HUES64 (cell line): ENCODE measurements at regions not wholly inside any gene's neighbourhood (a gene's known extent, or its start where the extent isn't known, plus 50 kb on each side); places are given as distances from the start of the nearest gene placed in this dataset.

Source experiments
- H3K27ac ChIP-seq: 2 replicates; pipeline ENCODE4 v1.7.0; 2013; ENCODE audit warnings: low read depth, low read length, inconsistent platforms
- H3K27me3 ChIP-seq: 2 replicates; pipeline ENCODE4 v1.6.1; 2013; ENCODE audit warnings: mild to moderate bottlenecking, low read length; ENCODE audit not compliant: insufficient read depth
- H3K36me3 ChIP-seq: 2 replicates; pipeline ENCODE4 v1.6.1; 2013; ENCODE audit warnings: mild to moderate bottlenecking, low read length; ENCODE audit not compliant: insufficient read depth
- H3K4me1 ChIP-seq: 2 replicates; pipeline ENCODE4 v1.6.1; 2013; ENCODE audit warnings: mild to moderate bottlenecking, low read length, moderate library complexity; ENCODE audit not compliant: insufficient read depth
- H3K4me3 ChIP-seq: 2 replicates; pipeline ENCODE4 v1.5.1; 2013; ENCODE audit warnings: mild to moderate bottlenecking, low read length, moderate library complexity
- H3K9ac ChIP-seq: 2 replicates; pipeline ENCODE4 v1.6.1; 2013; ENCODE audit warnings: mild to moderate bottlenecking, low read depth, low read length
- H3K9me3 ChIP-seq: 2 replicates; pipeline ENCODE4 v1.6.1; 2013; ENCODE audit warnings: low read depth, low read length; ENCODE audit not compliant: insufficient read depth
- WGBS: fragments of 150-250, 120-280 bp; methylation state at CpG from one replicate; pipeline ENCODE4 v1.1.7; 2013; ENCODE audit warnings: missing lambda C conversion rate; 5-methylcytosine and 5-hydroxymethylcytosine counted together

DNA sequence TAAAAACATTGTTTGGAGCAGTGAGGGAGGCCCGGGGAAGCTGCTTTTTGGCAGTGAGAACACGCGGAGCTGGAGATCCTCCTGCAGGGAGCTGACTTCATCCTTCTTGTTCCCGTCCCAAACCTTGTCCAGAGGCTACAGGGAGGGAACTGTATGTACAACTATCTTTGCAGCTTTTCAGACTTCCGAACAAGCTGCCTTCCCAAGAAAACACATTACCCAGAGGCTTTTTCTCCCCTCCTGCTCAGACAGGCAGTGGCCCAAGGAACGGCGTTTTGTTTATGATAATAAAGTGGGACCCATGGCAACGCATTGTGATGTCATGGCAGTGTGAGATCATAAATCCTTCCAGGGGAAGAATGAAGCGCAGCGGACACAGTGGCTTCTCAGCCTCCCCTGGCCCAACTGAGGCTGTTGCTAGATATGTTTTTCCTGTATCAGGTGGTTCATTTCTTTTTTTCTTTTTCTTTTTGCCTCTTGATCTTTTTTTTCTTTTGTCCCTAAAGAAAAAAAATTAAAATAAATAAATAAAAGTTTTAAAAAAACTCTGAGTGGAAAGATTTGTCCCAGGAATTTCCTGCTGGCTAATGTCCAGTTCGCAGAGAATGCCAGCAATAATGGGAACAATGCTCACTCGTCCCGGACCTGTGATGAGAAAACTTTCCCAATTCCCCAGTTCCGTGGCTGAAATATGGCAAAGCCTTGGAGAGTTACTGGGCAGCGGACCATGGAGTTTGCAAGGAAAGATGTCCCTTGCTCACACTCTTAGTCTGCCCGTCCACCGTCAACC is 103.4 kb upstream of the MAP1LC3B2 start:
- Histone ChIP-seq H3K4me3 (no peak overlapping the region), H3K27me3 (no peaks in the 10 kb centered on the region), H3K9me3 (no peaks in the 10 kb centered on the region), H3K27ac (no peak overlapping the region), H3K9ac (0 out of 2 replicates have a peak overlapping the region, but pooled peaks have one; percentile 14), H3K4me1 (peaks cover 9% of the 10 kb centered on the region), H3K36me3 (no peaks in the 10 kb centered on the region)
- WGBS, result 78% methylated on average over 17 of the region's 17 CpGs

DNA sequence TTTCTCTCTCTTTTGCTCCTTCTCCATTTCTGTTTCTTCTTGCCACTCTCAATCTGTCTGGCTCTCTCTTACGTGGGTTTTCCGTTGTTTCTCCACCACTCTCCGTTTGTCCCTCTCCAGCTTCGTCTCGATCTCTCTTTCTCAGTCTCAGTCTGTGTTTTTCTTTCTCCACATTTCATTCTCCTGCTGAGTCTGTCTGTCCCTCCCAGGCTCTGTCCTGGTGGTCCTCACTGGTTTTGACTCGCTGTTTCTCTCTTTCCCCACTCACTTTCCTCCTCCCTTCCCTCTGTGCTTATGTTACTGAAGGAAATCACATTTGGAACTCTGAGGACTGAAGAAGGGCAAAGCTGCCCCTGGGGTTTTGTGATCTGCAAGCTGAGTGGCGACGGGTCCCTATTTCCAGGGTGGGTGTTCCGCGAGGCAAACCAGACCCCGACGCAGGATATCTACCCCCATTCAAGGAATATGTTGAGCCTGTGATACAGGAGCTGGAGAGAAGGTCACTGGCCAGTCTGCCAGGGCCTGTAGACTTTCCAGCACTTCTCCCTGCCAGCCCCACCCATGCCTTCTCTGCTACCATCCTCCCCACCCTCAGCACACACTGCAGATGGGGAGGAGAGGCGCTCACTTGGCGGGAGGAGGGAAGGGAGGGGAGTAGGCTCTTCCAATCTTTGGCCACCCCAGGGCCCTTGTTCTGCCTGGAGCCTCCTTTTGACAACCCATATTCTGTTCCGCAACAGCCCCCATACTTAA is 102.7 kb upstream of the MAP1LC3B2 start:
- no peaks in the 10 kb centered on the region for H3K9me3 ChIP-seq
- no peaks in the 10 kb centered on the region for H3K36me3 ChIP-seq
- H3K4me3 ChIP-seq, result no peak overlapping the region
- 79% methylated on average over 13 of the region's 15 CpGs for WGBS
- no peaks in the 10 kb centered on the region for H3K27me3 ChIP-seq
- H3K9ac ChIP-seq, result no peak overlapping the region
- H3K4me1 ChIP-seq, result peaks cover 9% of the 10 kb centered on the region
- H3K27ac ChIP-seq, result no peak overlapping the region

DNA sequence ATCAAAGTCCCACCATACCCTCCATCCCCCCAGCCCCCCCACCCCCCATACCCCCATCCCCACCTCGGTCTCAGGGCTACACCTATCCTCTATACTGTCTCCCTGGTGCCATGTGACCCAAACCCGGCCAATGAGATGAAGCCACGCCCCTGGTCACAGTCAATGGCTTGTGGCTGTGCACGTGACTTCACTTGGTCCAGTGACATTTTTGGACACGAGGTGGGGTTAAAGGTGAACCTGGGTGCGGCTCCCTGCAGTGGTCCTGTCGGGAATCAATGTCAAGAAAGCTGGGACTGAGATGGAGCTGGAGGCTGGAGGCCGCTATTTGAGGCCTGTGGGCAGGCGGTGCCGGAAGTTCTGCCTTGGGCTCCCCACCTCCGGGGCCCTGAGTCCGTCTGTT is 100.7 kb upstream of the MAP1LC3B2 start:
- 93% methylated on average over 12 of the region's 12 CpGs for WGBS
- no peaks in the 10 kb centered on the region for H3K27me3 ChIP-seq
- no peaks in the 10 kb centered on the region for H3K36me3 ChIP-seq
- peaks cover 9% of the 10 kb centered on the region for H3K4me1 ChIP-seq
- no peak overlapping the region for H3K27ac ChIP-seq
- no peaks in the 10 kb centered on the region for H3K9me3 ChIP-seq
- no peak overlapping the region for H3K4me3 ChIP-seq
- H3K9ac ChIP-seq, result no peak overlapping the region

DNA sequence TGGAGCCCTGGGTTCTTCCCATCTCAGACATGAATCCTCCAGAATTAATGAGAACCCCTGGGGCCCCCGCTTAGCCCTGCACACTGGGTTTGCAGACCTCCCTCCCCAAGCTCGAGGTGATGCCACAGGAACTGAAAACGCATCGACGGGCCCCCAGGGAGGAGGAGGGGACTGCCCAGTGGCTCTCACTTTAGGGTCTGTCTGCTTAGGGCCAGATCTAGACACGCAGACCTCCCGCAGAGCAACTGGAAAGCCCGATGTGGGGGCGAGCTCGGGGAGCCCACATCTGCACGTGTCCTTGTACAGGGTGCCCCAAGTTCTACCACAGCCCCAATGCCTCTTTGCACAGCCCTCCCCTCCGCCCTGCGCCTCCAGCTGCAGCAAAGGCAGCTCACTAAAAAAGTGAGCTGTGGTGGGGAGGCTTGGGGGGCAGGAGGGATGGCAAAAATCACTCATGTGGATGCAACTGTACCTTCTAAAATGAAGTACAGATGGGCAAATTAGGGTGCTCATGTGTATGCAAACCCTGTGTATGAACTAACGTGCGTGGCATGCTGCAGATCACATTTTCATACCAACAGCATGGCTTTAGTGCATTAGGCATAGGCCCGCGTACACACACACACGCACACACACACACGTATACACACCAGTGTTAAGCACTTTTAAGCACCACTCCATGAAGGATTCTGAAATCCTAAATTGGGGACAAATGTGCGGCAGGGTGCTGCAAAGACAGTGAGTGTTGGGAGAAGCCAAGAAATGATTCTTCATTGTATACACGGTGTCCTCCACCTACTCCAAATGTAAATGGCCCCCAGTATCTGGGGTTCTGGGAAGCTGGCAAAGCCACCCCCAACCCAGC is 99.9 kb upstream of the MAP1LC3B2 start:
- Histone ChIP-seq H3K4me1 (peaks cover 9% of the 10 kb centered on the region), H3K27ac (no peak overlapping the region), H3K9me3 (no peaks in the 10 kb centered on the region), H3K4me3 (no peak overlapping the region), H3K36me3 (no peaks in the 10 kb centered on the region), H3K9ac (no peak overlapping the region), H3K27me3 (no peaks in the 10 kb centered on the region)
- 93% methylated on average over 21 of the region's 21 CpGs for WGBS

DNA sequence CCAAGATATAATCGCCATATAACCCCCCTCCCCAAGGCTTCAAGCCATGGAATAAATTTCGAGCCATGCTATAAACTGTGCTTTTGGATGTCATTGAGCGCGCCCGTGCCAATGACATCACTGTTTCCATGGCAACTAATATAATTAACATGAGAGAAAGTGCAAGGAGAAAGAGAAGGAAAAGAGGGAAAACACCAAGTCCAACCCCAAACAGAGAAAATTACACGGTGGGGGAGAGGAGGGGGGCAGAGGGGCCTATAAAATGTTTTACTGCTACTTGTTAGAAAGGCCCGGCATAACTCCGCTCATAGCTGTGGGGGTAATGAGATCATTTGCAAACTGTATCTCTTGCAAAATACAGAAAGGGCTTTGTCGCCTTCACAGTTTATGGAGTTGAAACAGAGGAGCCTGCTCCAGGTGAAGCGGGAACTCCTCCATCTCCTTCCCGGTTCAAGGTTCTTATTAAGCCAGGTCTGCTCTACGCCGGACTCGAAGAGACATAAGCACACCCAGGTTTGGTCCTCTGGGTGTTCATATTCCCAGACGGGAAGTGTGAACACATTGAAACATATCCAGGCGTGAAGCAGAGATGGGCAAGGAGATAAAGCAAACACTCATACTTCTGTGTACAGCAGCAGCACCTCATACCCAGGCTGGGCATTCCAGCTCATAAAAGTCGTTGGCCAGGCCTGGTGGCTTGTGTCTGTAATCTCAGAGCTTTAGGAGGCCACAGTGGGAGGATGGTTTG is 99.1 kb upstream of the MAP1LC3B2 start:
- Histone ChIP-seq H3K27ac (no peak overlapping the region), H3K36me3 (no peaks in the 10 kb centered on the region), H3K4me3 (no peak overlapping the region), H3K9ac (no peak overlapping the region), H3K9me3 (no peaks in the 10 kb centered on the region), H3K4me1 (peaks cover 6% of the 10 kb centered on the region), H3K27me3 (no peaks in the 10 kb centered on the region)
- 84% methylated on average over 17 of the region's 17 CpGs for WGBS

DNA sequence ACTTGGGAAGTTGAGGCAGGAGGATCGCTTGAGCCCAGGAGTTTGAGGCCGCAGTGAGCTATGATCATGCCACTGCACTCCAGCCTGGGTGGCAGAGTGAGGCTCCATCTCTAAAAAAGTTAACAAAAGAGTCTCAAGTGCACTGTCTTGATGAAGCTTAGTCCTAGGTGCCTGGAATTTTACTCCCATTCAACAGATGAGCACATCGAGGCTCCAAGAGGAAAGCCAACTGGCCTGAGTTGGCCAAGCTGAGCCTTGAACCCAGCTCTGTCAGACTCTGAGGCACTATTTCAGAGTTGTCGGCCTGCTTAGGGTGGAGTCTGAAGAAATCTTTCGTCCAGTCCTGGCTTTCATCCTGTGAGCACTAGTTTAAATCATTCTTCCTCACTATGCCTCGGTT is 98.1 kb upstream of the MAP1LC3B2 start:
- Histone ChIP-seq H3K9me3 (no peaks in the 10 kb centered on the region), H3K4me3 (no peak overlapping the region), H3K36me3 (no peaks in the 10 kb centered on the region), H3K4me1 (no peaks in the 10 kb centered on the region), H3K9ac (no peak overlapping the region), H3K27ac (no peak overlapping the region), H3K27me3 (no peaks in the 10 kb centered on the region)
- 96% methylated on average over 6 of the region's 6 CpGs for WGBS

DNA sequence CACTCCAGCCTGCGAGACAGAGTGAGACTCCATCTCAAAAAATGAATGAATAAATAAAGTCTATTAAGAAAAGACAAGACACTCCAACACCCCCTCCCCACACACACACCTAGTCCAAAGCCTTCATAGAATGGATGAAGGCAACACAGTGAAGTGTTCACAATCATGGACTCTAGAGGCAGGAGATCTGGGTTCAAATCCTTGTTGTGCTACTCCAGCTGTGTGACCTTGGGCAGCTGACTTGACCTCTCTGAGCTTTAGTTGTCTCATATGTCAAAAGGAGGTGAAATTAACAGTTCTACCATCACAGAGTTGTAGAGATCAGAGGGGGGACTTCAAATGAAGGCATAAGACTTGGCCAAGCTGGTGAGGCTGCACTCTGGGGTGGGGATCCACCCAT is 95.8 kb upstream of the MAP1LC3B2 start:
- WGBS, result no CpG with 5 or more reads among the region's 1 CpG
- Histone ChIP-seq H3K27me3 (no peaks in the 10 kb centered on the region), H3K27ac (no peak overlapping the region), H3K36me3 (no peaks in the 10 kb centered on the region), H3K4me3 (no peak overlapping the region), H3K9ac (no peak overlapping the region), H3K9me3 (no peaks in the 10 kb centered on the region), H3K4me1 (no peaks in the 10 kb centered on the region)

DNA sequence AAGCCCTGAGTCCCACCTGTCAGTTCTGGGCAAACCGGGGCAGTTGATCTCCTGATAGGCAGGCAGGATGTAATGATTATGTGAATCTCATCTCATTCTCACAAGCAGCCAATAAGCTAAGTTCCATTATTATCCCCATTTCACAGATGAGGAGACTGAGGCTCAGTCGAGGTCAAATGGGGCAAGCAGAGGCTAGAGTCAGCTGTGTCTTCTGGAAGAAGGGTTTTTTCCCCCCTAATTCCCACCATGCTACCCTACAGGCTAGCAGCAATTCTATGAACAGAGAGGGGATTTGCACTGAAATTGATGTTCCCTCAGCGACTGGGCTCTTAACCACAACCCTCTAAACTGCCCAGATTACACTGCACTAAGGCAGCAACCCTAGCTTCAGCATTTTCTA is 93.8 kb upstream of the MAP1LC3B2 start:
- Histone ChIP-seq H3K9me3 (no peaks in the 10 kb centered on the region), H3K4me1 (no peaks in the 10 kb centered on the region), H3K4me3 (no peak overlapping the region), H3K36me3 (no peaks in the 10 kb centered on the region), H3K27ac (no peak overlapping the region), H3K27me3 (no peaks in the 10 kb centered on the region), H3K9ac (no peak overlapping the region)
- WGBS, result 79% methylated on average over 3 of the region's 3 CpGs

DNA sequence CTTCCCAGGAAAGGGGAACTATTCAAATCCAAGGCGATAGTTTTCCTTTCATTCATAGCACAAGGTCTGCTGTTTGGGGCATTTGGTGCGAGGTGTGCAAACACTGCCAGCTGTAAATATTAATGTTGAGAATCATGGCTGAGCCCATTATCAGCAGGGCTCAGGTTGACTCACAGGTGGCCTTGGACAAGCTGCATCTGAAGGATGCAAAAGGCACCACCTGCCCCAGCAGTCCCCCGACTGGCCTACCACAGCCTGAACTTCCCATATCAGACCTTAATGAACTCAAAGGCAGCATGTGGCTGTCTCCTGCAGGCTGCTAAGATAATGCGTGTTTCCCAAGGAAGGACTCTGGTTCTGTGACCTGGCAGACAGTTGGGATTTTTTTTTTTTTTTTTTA is 93.3 kb upstream of the MAP1LC3B2 start:
- no peaks in the 10 kb centered on the region for H3K36me3 ChIP-seq
- 75% methylated on average over 4 of the region's 4 CpGs for WGBS
- H3K9me3 ChIP-seq, result no peaks in the 10 kb centered on the region
- H3K27me3 ChIP-seq, result no peaks in the 10 kb centered on the region
- H3K9ac ChIP-seq, result no peak overlapping the region
- no peak overlapping the region for H3K4me3 ChIP-seq
- no peaks in the 10 kb centered on the region for H3K4me1 ChIP-seq
- no peak overlapping the region for H3K27ac ChIP-seq

DNA sequence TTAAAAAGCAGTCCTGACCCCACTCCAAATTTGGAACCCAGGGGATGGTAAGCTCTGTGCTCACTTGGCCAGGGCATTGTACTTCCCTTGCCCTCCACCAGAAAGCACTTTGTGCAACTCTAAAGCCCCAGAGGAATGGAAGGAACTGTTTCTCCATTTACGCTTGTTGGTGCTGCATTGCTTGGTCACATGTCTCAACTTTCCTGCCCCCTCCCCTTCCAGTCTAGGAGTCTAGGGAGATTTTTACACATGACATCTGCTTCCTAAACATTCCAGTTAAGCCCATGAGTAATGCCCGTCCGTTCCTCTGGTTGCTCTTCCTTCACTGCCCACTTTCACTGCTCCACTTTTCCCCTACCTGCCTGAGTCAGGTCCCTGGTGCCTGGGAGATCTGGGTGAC is 92.6 kb upstream of the MAP1LC3B2 start:
- no peak overlapping the region for H3K27ac ChIP-seq
- H3K4me3 ChIP-seq, result no peak overlapping the region
- H3K9ac ChIP-seq, result no peak overlapping the region
- H3K9me3 ChIP-seq, result no peaks in the 10 kb centered on the region
- no peaks in the 10 kb centered on the region for H3K36me3 ChIP-seq
- no peaks in the 10 kb centered on the region for H3K4me1 ChIP-seq
- H3K27me3 ChIP-seq, result no peaks in the 10 kb centered on the region
- 90% methylated on average over 3 of the region's 3 CpGs for WGBS
